ENCODE measurements at regions not wholly inside any gene's neighbourhood (a gene's known extent, or its start where the extent isn't known, plus 50 kb on each side); places are given as distances from the start of the nearest gene placed in this dataset.

GRCh38 chr6:114407426-114408035 lies 64.7 kb upstream of the HS3ST5 start:
- Histone ChIP-seq H3K27ac (ENCODE audit: insufficient read depth, low read length, poor library complexity, severe bottlenecking) (no peak overlapping the region), H3K9me3 (ENCODE audit: control insufficient read depth in 2 of 2, low read length in 2 of 2) (no peaks in the 10 kb centered on the region), H3K36me3 (ENCODE audit: control insufficient read depth, insufficient read depth, low read length) (no peaks in the 10 kb centered on the region), H3K27me3 (ENCODE audit: control insufficient read depth, insufficient read depth, low read length) (no peaks in the 10 kb centered on the region), H3K4me1 (ENCODE audit: control insufficient read depth, insufficient read depth, low read length, poor library complexity, severe bottlenecking) (no peaks in the 10 kb centered on the region), H3K4me3 (ENCODE audit: low read depth, low read length) (no peak overlapping the region)
- no peaks in the 10 kb centered on the region for H3K4me1 Mint-ChIP-seq
- DNase-seq: no peak
- no peaks in the 10 kb centered on the region for H3K27me3 Mint-ChIP-seq
- no peak for ATAC-seq (ENCODE audit: low read depth in 2 of 2)
- H3K9me3 Mint-ChIP-seq: peaks cover 0 to 4% (median 1%) of the 10 kb centered on the region in 7 donors
- H3K4me3 Mint-ChIP-seq: no peak overlapping the region
- H3K36me3 Mint-ChIP-seq: no peaks in the 10 kb centered on the region
- no peak overlapping the region for H3K27ac Mint-ChIP-seq

GRCh38 chr6:114404339-114404955 lies 61.6 kb upstream of the HS3ST5 start:
- Histone ChIP-seq H3K4me1 (ENCODE audit: control insufficient read depth, insufficient read depth, low read length, poor library complexity, severe bottlenecking) (no peaks in the 10 kb centered on the region), H3K36me3 (ENCODE audit: control insufficient read depth, insufficient read depth, low read length) (no peaks in the 10 kb centered on the region), H3K27me3 (ENCODE audit: control insufficient read depth, insufficient read depth, low read length) (no peaks in the 10 kb centered on the region), H3K9me3 (ENCODE audit: control insufficient read depth in 2 of 2, low read length in 2 of 2) (no peaks in the 10 kb centered on the region), H3K4me3 (ENCODE audit: low read depth, low read length) (no peak overlapping the region), H3K27ac (ENCODE audit: insufficient read depth, low read length, poor library complexity, severe bottlenecking) (no peak overlapping the region)
- DNase-seq (no peak), ATAC-seq (ENCODE audit: low read depth in 2 of 2) (no peak)
- Mint-ChIP-seq H3K4me3 (no peak overlapping the region), H3K36me3 (no peaks in the 10 kb centered on the region), H3K27me3 (no peaks in the 10 kb centered on the region), H3K27ac (peak overlapping the region in 1 of 3 donors; percentile 27), H3K9me3 (peaks cover 0 to 4% (median 1%) of the 10 kb centered on the region in 7 donors), H3K4me1 (no peaks in the 10 kb centered on the region)

- DNase-seq (no peak), ATAC-seq (ENCODE audit: low read depth in 2 of 2) (no peak)
- no peaks in the 10 kb centered on the region for H3K4me1 Mint-ChIP-seq
- peaks cover 0 to 5% (median 1%) of the 10 kb centered on the region in 7 donors for H3K9me3 Mint-ChIP-seq
- no peaks in the 10 kb centered on the region for H3K9me3 ChIP-seq (ENCODE audit: control insufficient read depth in 2 of 2, low read length in 2 of 2)
- H3K27me3 ChIP-seq (ENCODE audit: control insufficient read depth, insufficient read depth, low read length): no peaks in the 10 kb centered on the region
- H3K4me3 ChIP-seq (ENCODE audit: low read depth, low read length): no peak overlapping the region
- H3K4me1 ChIP-seq (ENCODE audit: control insufficient read depth, insufficient read depth, low read length, poor library complexity, severe bottlenecking): no peaks in the 10 kb centered on the region
- H3K27ac Mint-ChIP-seq: no peak overlapping the region
- H3K27ac ChIP-seq (ENCODE audit: insufficient read depth, low read length, poor library complexity, severe bottlenecking): no peak overlapping the region
- no peaks in the 10 kb centered on the region for H3K36me3 ChIP-seq (ENCODE audit: control insufficient read depth, insufficient read depth, low read length)
- no peaks in the 10 kb centered on the region for H3K27me3 Mint-ChIP-seq
- no peaks in the 10 kb centered on the region for H3K36me3 Mint-ChIP-seq
- H3K4me3 Mint-ChIP-seq: no peak overlapping the region
These were observed 61.0 kb upstream of the HS3ST5 start for GRCh38 chr6:114403858-114404257.

- Histone ChIP-seq H3K9me3 (ENCODE audit: control insufficient read depth in 2 of 2, low read length in 2 of 2) (no peaks in the 10 kb centered on the region), H3K4me3 (ENCODE audit: low read depth, low read length) (no peak overlapping the region), H3K36me3 (ENCODE audit: control insufficient read depth, insufficient read depth, low read length) (no peaks in the 10 kb centered on the region), H3K27ac (ENCODE audit: insufficient read depth, low read length, poor library complexity, severe bottlenecking) (no peak overlapping the region), H3K4me1 (ENCODE audit: control insufficient read depth, insufficient read depth, low read length, poor library complexity, severe bottlenecking) (no peaks in the 10 kb centered on the region), H3K27me3 (ENCODE audit: control insufficient read depth, insufficient read depth, low read length) (no peaks in the 10 kb centered on the region)
- no peak overlapping the region for H3K4me3 Mint-ChIP-seq
- peak overlapping the region in 1 of 3 donors; percentile 18 for H3K27ac Mint-ChIP-seq
- DNase-seq: no peak
- no peaks in the 10 kb centered on the region for H3K36me3 Mint-ChIP-seq
- peaks cover 0 to 1% (median 0%) of the 10 kb centered on the region in 7 donors for H3K9me3 Mint-ChIP-seq
- H3K27me3 Mint-ChIP-seq: no peaks in the 10 kb centered on the region
- ATAC-seq (ENCODE audit: low read depth in 2 of 2): no peak
- H3K4me1 Mint-ChIP-seq: no peaks in the 10 kb centered on the region
These were observed 55.7 kb upstream of the HS3ST5 start for GRCh38 chr6:114398481-114398880.

Data from CD4-positive, CD25-positive, alpha-beta regulatory T cell (primary cell).